K562 (cell line): ENCODE measurements at regions not wholly inside any gene's neighbourhood (a gene's known extent, or its start where the extent isn't known, plus 50 kb on each side); places are given as distances from the start of the nearest gene placed in this dataset.

Experiments used
- ATAC-seq: fragments of 200-7000 bp; cut with Tn5 transposase; 3 replicates; pipeline ENCODE4 v1.9.1; 2020; ENCODE audit warnings: moderate library complexity
- BruUV-seq: library from RNA; stranded (reverse); fragments of 400-500 nt; replicated peaks from 2 replicates; lab custom pipeline; 2021; lab: Mats Ljungman, UMichigan
- CTCF ChIA-PET: fragments of 300-600 bp; formaldehyde crosslinking; extraction: SDS; loops from one replicate; lab custom pipeline; 2021; ENCODE audit warnings: low intra/inter-chr PET ratio; lab: Yijun Ruan, JAX
- POLR2A ChIA-PET: fragments of 300-600, 350-650 bp; sonication (Branson Sonifier 250); formaldehyde crosslinking; extraction: SDS; loops from one replicate; lab custom pipeline; 2021; ENCODE audit warnings: antibody characterized with exemption, inconsistent platforms; lab: Yijun Ruan, JAX
- DNase-seq, 4 experiments: peaks; one replicate each; pipeline versions ENCODE4 v3.0.0 to v3.0.0-alpha.2; 2011 to 2018; ENCODE audit warnings: low spot score in 3 of 4, mixed read lengths in 3 of 4; ENCODE audit errors: extremely low read depth in 1 of 4
- FAIRE-seq: peaks from 2 replicates; lab custom pipeline; 2011; peaks lifted over from hg19 to GRCh38; lab: Jason Lieb, UNC
- H2AFZ ChIP-seq: 2 replicates; pipeline ENCODE4 v1.6.0; 2011; ENCODE audit warnings: low read depth, low read length, control low read depth, inconsistent platforms
- H3K27ac ChIP-seq: fragments of 200-600 bp; 3 replicates; pipeline ENCODE4 v1.8.0; 2011; ENCODE audit warnings: low read depth, mild to moderate bottlenecking, control low read depth, inconsistent platforms, low read length, moderate library complexity, mixed read lengths; ENCODE audit errors: extremely low read depth
- H3K27me3 ChIP-seq, 2 experiments: fragments of 300-600 bp in 1 of 2; 2 replicates in 1 of 2; 3 replicates in 1 of 2; pipeline versions ENCODE4 v1.6.0 to v1.8.0; 2011; ENCODE audit warnings: inconsistent platforms in 2 of 2, low read length in 2 of 2, mild to moderate bottlenecking in 1 of 2, mixed read lengths in 1 of 2, moderate library complexity in 1 of 2; ENCODE audit not compliant: control insufficient read depth in 2 of 2, insufficient read depth in 2 of 2
- H3K36me3 ChIP-seq: fragments of 300-600 bp; 3 replicates; pipeline ENCODE4 v1.8.0; 2011; ENCODE audit warnings: mild to moderate bottlenecking, low read length, inconsistent platforms; ENCODE audit not compliant: control insufficient read depth, insufficient read depth
- H3K4me1 ChIP-seq, 2 experiments: fragments of 200-600 bp in 1 of 2; replicated peaks in 1 of 2; 2 replicates in 1 of 2; 3 replicates in 1 of 2; pipeline versions ENCODE4 v1.5.1 to v1.8.0; 2011; ENCODE audit warnings: inconsistent platforms in 2 of 2, low read length in 2 of 2, mild to moderate bottlenecking in 1 of 2, mixed read lengths in 1 of 2, moderate library complexity in 1 of 2; ENCODE audit not compliant: control insufficient read depth in 2 of 2, insufficient read depth in 2 of 2
- H3K4me2 ChIP-seq: 2 replicates; pipeline ENCODE4 v1.6.1; 2011; ENCODE audit warnings: low read length, control low read depth, inconsistent platforms, mixed read lengths; ENCODE audit not compliant: insufficient read depth
- H3K4me3 ChIP-seq: fragments of 200-600 bp; sonication (generic), shearing (Covaris generic); 2 replicates; pipeline ENCODE4 v1.5.1; 2016; ENCODE audit warnings: control low read depth, inconsistent platforms
- H3K79me2 ChIP-seq: fragments of 200-600 bp; 3 replicates; pipeline ENCODE4 v1.8.0; 2011; ENCODE audit warnings: low read length, inconsistent platforms; ENCODE audit not compliant: control insufficient read depth, insufficient read depth
- H3K9ac ChIP-seq, 2 experiments: 2 replicates each; pipeline versions ENCODE4 v1.6.0 to v1.6.1; 2011; ENCODE audit warnings: low read depth in 2 of 2, low read length in 2 of 2, control low read depth in 1 of 2, inconsistent platforms in 1 of 2, mild to moderate bottlenecking in 1 of 2, mixed read lengths in 1 of 2; ENCODE audit not compliant: insufficient read depth in 1 of 2
- H3K9me1 ChIP-seq: one replicate; pipeline ENCODE4 v1.6.0; 2011; ENCODE audit warnings: inconsistent platforms, mild to moderate bottlenecking, low read length, moderate library complexity; ENCODE audit not compliant: control insufficient read depth, insufficient read depth
- H3K9me3 ChIP-seq: replicated peaks from 2 replicates; pipeline ENCODE4 v1.5.1; 2011; ENCODE audit warnings: low read depth, low read length, inconsistent platforms; ENCODE audit not compliant: control insufficient read depth, insufficient read depth
- H4K20me1 ChIP-seq: replicated peaks from 2 replicates; pipeline ENCODE4 v1.6.1; 2011; ENCODE audit warnings: low read length, inconsistent platforms, mixed read lengths; ENCODE audit not compliant: control insufficient read depth, insufficient read depth
- CBX8 ChIP-seq: fragments of 200-600 bp; sonication (generic); IDR thresholded peaks from 2 replicates; pipeline ENCODE4 v1.6.1; 2012; ENCODE audit warnings: borderline replicate concordance, mixed run types, low read depth, mild to moderate bottlenecking, moderate library complexity, mixed read lengths, low read length, control low read depth, inconsistent platforms; ENCODE audit not compliant: poor library complexity, severe bottlenecking; ENCODE audit errors: extremely low read depth
- SNIP1 ChIP-seq: fragments of 450-650 bp; IDR thresholded peaks from 2 replicates; pipeline ENCODE4 v1.7.1; 2017; ENCODE audit warnings: low read depth, mild to moderate bottlenecking
- SRSF9 ChIP-seq: fragments of 200-400 bp; formaldehyde crosslinking; IDR thresholded peaks from 2 replicates; pipeline ENCODE4 v1.6.1; 2017; ENCODE audit warnings: low read depth, low read length, borderline replicate concordance
- ZNF165 ChIP-seq: fragments of 250-450 bp; sonication (Bioruptor Pico); IDR thresholded peaks from 2 replicates; pipeline ENCODE4 v1.4.0; 2020; ENCODE audit warnings: borderline replicate concordance
- ZNF431 ChIP-seq: sonication (generic); formaldehyde crosslinking; IDR thresholded peaks from 2 replicates; pipeline ENCODE4 v1.8.0; 2022; ENCODE audit warnings: mild to moderate bottlenecking, missing genetic modification reagents
- ZNF717 ChIP-seq: fragments of 250-450 bp; sonication (Bioruptor Pico); IDR thresholded peaks from 2 replicates; pipeline ENCODE4 v1.5.0; 2021
- WGBS: fragments of 100-300 bp; shearing (Covaris generic); methylation state at CpG from one replicate; pipeline ENCODE4 v1.1.6; 2016; ENCODE audit warnings: low coverage, mixed read lengths; ENCODE audit not compliant: insufficient coverage; ENCODE audit errors: missing lambda C conversion rate; 5-methylcytosine and 5-hydroxymethylcytosine counted together
- in situ Hi-C: fragments of 300-500 bp; cut with MboI; formaldehyde crosslinking; loops from 4 replicates; pipeline ENCODE4 v1.15.0; 2018; ENCODE audit warnings: inconsistent platforms, mixed read lengths
- intact Hi-C: fragments of 100-400 bp; cut with micrococcal nuclease; formaldehyde crosslinking; loops from 2 replicates; pipeline ENCODE4 v1.14.2; 2022
- TF ChIP-seq, protein P1 (sequence below), 3 experiments: fragments of 200-800 bp in 1 of 3; fragments of 250-450 bp in 1 of 3; fragments of 450-650 bp in 1 of 3; sonication (Bioruptor Pico) in 1 of 3; sonication (Bioruptor generic) in 1 of 3; formaldehyde crosslinking in 1 of 3; IDR thresholded peaks; 2 replicates each; pipeline versions ENCODE4 v1.6.1 to v1.8.0; 2016 to 2022; ENCODE audit warnings: mild to moderate bottlenecking in 2 of 3, missing genetic modification characterization in 2 of 3, missing compliant biosample characterization in 1 of 3, moderate library complexity in 1 of 3

DNA sequence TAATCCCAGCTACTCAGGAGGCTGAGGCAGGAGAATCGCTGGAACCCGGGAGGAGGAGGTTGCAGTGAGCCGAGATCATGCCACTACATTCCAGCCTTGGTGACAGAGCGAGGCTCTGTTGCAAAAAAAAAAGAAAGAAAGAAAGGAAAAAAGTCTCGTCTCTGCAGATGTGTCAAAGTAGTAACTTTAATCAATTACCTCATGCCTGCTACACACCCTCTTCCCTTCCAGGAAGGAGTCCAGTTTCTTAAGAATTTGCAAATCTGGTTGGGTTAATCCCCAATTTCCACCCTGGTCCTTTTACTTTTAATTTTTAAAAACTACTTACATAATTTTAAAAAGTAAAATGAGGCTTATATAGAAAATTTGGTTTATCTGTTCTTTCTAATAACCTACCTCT lies 234.5 kb upstream of the KITLG start:
- intact Hi-C loops = no loop called here
- no peaks in the 10 kb centered on the region; the same call in 1 of the 2 replicates for H3K9me3 ChIP-seq
- no peaks in the 10 kb centered on the region for H3K36me3 ChIP-seq
- no peak for TF ChIP-seq SRSF9
- no peak for TF ChIP-seq ZNF165 (CRISPR knock-in tag)
- no peaks in the 10 kb centered on the region for H4K20me1 ChIP-seq
- no peak for FAIRE-seq
- no peak overlapping the region for H3K4me3 ChIP-seq
- no peaks in the 10 kb centered on the region for H3K4me1 ChIP-seq
- in situ Hi-C loops = no loop called here
- no peak overlapping the region for H3K9ac ChIP-seq
- H3K9me1 ChIP-seq = no peaks in the 10 kb centered on the region
- no peaks in the 10 kb centered on the region for H3K27me3 ChIP-seq
- H3K4me2 ChIP-seq = no peak overlapping the region
- no peak for ATAC-seq
- BruUV-seq = no TSS peak
- H2AFZ ChIP-seq = no peak overlapping the region
- CTCF ChIA-PET = no interaction called here
- no peaks in the 10 kb centered on the region for H3K79me2 ChIP-seq
- H3K27ac ChIP-seq = no peak overlapping the region
- WGBS = 3% methylated on average over 5 of the region's 5 CpGs
- DNase-seq = no peak
- POLR2A ChIA-PET = no interaction called here

DNA sequence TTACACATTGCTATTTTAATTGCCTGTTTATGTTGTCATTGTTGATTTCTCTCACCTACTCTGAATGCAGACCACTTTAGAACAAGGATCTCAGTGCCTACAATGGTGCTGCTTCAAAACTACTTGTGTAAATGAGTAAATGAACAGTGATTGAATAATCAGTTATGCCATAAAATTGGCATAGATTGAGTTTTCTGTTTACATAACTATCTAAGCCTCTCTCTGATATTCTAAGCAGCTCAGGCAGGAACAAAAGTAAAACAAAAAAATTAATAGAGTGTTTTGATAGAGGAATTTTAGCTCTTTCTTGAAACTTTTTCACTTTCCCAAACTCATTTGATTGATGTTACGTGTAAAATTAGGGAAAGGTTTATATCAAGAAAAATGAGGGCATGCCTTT lies 232.3 kb upstream of the KITLG start:
- no TSS peak for BruUV-seq
- no peak overlapping the region for H3K4me2 ChIP-seq
- no peaks in the 10 kb centered on the region for H3K79me2 ChIP-seq
- DNase-seq (no peak), ATAC-seq (no peak), FAIRE-seq (no peak)
- H3K27me3 ChIP-seq = no peaks in the 10 kb centered on the region
- in situ Hi-C loops (no loop called here), intact Hi-C loops (no loop called here)
- no peak overlapping the region for H3K27ac ChIP-seq
- no peaks in the 10 kb centered on the region for H3K36me3 ChIP-seq
- no peaks in the 10 kb centered on the region for H3K9me3 ChIP-seq
- no peak overlapping the region for H2AFZ ChIP-seq
- H3K9ac ChIP-seq = no peak overlapping the region
- 5% methylated on average over 1 of the region's 1 CpG for WGBS
- no peaks in the 10 kb centered on the region for H4K20me1 ChIP-seq
- no peak overlapping the region for H3K4me3 ChIP-seq
- ChIA-PET CTCF (no interaction called here), POLR2A (no interaction called here)
- no peaks in the 10 kb centered on the region for H3K9me1 ChIP-seq
- H3K4me1 ChIP-seq = no peaks in the 10 kb centered on the region
- TF ChIP-seq CBX8 = no peak
- TF ChIP-seq, protein P1, sequence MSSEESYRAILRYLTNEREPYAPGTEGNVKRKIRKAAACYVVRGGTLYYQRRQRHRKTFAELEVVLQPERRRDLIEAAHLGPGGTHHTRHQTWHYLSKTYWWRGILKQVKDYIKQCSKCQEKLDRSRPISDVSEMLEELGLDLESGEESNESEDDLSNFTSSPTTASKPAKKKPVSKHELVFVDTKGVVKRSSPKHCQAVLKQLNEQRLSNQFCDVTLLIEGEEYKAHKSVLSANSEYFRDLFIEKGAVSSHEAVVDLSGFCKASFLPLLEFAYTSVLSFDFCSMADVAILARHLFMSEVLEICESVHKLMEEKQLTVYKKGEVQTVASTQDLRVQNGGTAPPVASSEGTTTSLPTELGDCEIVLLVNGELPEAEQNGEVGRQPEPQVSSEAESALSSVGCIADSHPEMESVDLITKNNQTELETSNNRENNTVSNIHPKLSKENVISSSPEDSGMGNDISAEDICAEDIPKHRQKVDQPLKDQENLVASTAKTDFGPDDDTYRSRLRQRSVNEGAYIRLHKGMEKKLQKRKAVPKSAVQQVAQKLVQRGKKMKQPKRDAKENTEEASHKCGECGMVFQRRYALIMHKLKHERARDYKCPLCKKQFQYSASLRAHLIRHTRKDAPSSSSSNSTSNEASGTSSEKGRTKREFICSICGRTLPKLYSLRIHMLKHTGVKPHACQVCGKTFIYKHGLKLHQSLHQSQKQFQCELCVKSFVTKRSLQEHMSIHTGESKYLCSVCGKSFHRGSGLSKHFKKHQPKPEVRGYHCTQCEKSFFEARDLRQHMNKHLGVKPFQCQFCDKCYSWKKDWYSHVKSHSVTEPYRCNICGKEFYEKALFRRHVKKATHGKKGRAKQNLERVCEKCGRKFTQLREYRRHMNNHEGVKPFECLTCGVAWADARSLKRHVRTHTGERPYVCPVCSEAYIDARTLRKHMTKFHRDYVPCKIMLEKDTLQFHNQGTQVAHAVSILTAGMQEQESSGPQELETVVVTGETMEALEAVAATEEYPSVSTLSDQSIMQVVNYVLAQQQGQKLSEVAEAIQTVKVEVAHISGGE (CRISPR knock-in tag; IDR thresholded peaks at IDR 0.05) = no peak
- no peak for TF ChIP-seq ZNF431 (CRISPR knock-in tag)
- TF ChIP-seq SNIP1 = no peak
- TF ChIP-seq ZNF717 (CRISPR knock-in tag) = no peak
